ENCODE measurements at regions not wholly inside any gene's neighbourhood (a gene's known extent, or its start where the extent isn't known, plus 50 kb on each side); places are given as distances from the start of the nearest gene placed in this dataset.

DNA sequence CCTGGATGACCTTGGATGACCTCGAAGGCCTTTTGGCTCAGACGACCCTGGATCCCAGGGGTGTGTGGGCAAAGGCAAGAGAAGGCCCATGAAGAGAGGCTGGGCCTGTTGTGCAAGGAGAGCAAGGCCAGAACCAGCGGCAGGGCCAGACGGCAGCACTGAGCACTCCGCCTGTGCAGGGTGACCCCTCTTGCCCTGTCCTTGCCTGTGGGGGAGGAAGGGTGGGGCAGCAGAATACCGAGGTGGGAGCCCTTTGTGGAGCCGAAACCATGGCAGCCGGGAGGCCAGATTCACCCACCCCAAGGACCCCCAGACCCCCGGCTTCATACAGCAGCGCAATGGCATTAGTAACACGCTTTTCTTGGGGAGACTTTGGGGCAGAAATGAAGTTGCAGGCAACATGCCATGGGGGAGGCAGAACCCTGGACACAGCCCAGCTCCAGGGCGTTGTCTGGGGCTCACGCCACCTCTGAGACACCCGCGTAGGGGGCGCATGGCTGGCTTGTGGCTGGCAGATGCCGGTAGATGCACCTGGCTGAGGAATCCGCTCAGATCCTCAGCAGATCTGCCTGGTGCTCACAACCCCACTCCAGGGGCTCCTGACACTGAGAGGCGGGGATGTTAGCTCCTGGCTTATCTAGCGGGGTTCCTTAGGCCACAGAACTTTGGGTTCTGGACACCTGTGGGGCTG lies 114.5 kb downstream of the FAM53A start:
- no peak overlapping the region for H3K4me3 ChIP-seq

DNA sequence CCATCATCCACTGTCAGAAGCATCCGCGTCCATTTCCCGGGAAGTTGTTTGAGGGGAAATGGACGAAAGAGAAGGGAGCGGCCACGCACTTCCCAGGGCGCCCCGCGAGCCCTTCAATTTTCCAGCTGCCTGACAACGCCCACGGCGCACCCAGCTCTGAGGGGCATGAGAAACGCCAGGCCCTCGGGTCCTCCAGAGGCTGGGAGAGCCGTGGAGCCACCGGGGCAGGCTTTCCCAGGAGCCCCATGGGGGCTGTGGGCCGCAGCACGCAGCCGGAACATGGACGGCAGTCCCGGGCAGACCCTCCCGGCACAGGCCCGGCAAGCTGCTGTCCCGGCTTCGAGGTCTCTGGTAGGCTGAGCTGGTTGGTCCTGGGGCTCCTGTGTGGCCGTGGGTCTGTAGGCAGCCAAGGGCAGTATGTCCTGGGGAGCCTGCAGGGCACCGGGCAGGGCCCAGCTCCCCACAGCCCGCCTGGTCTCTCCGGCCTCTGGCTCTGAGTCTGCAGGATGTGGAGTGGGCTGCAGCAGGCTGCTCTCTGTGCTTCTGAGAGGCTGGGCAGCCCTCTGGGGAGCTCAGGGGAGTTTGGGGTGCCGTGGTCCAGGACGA lies 115.2 kb downstream of the FAM53A start:
- no peaks in the 10 kb centered on the region for H3K36me3 ChIP-seq (ENCODE audit: insufficient read depth in 1 of 2, low read depth in 1 of 2)
- no peak overlapping the region for H3K4me3 ChIP-seq
- peaks cover 0 to 42% (median 14%) of the 10 kb centered on the region in 3 donors for H3K27me3 ChIP-seq (ENCODE audit: insufficient read depth in 3 of 3, low read length in 2 of 3)
- intact Hi-C loops (cut with DNase I), result no loop called here
- WGBS, 3 donors, result 56 to 63% (median 62%) methylated on average over 28 to 31 of the region's 31 CpGs
- no peaks in the 10 kb centered on the region for H3K9me3 ChIP-seq
- no peak overlapping the region for H3K27ac ChIP-seq
- ATAC-seq (no peak), DNase-seq (peak; percentile 11 to 38)
- TF ChIP-seq, protein P1, sequence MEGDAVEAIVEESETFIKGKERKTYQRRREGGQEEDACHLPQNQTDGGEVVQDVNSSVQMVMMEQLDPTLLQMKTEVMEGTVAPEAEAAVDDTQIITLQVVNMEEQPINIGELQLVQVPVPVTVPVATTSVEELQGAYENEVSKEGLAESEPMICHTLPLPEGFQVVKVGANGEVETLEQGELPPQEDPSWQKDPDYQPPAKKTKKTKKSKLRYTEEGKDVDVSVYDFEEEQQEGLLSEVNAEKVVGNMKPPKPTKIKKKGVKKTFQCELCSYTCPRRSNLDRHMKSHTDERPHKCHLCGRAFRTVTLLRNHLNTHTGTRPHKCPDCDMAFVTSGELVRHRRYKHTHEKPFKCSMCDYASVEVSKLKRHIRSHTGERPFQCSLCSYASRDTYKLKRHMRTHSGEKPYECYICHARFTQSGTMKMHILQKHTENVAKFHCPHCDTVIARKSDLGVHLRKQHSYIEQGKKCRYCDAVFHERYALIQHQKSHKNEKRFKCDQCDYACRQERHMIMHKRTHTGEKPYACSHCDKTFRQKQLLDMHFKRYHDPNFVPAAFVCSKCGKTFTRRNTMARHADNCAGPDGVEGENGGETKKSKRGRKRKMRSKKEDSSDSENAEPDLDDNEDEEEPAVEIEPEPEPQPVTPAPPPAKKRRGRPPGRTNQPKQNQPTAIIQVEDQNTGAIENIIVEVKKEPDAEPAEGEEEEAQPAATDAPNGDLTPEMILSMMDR (IDR thresholded peaks at IDR 0.05), result no peak
- no peaks in the 10 kb centered on the region for H3K4me1 ChIP-seq

More for the DNA sequence above, 114.5 kb downstream of the FAM53A start:
- TF ChIP-seq, protein P1 (IDR thresholded peaks at IDR 0.05), result no peak
- intact Hi-C loops (cut with DNase I), result no loop called here
- Histone ChIP-seq H3K27me3 (ENCODE audit: insufficient read depth in 3 of 3, low read length in 2 of 3) (peaks cover 0 to 41% (median 13%) of the 10 kb centered on the region in 3 donors), H3K9me3 (no peaks in the 10 kb centered on the region), H3K4me1 (no peaks in the 10 kb centered on the region), H3K36me3 (ENCODE audit: insufficient read depth in 1 of 2, low read depth in 1 of 2) (no peaks in the 10 kb centered on the region), H3K27ac (no peak overlapping the region)
- WGBS, 3 donors, result 73 to 80% (median 75%) methylated on average over 19 to 20 of the region's 20 CpGs
- DNase-seq (peak in 1 of 2 donors; percentile 47), ATAC-seq (no peak)

DNA sequence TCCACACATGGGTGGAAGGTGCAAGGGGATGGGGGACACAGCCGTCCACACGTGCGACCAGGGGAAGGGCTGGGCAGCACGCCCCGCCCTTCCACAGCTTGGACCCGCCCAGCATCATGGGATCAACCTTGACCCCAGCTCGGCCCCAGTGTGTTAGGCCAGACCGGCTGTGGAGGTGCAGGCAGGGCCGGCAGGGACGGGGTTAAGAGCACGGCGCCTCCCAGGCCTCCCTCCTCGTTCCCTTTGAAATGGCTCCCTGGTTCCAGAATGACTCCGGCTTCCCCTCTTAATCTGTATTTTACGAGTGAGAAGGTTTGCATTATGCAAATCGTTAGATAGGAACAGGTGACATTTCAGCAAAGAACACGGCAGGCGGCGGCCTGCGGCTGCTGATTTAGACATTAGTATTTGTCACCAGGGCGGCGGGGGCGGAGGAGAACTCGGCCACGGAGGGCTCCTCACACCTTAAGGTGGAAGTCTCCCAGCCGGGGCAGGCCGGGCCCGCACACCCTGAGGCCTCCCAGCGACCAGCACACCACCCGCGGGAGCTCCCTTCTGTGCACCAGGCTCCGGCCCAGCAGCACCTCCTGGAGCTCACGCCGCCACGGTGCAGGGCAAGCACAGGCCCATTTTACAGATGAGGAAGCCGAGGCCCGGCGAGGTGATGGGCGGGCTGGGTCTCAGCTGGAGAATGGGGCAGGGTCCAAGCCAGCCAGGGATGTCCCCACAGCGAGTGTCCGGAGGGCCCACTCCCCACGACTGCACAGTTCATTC lies 116.1 kb downstream of the FAM53A start:
- TF ChIP-seq, protein P1 (IDR thresholded peaks at IDR 0.05), result no peak
- Histone ChIP-seq H3K36me3 (ENCODE audit: insufficient read depth in 1 of 2, low read depth in 1 of 2) (no peaks in the 10 kb centered on the region), H3K27ac (no peak overlapping the region), H3K4me1 (no peaks in the 10 kb centered on the region), H3K4me3 (no peak overlapping the region), H3K9me3 (no peaks in the 10 kb centered on the region), H3K27me3 (ENCODE audit: insufficient read depth in 3 of 3, low read length in 2 of 3) (peaks cover 0 to 52% (median 21%) of the 10 kb centered on the region in 3 donors)
- no peak for ATAC-seq
- WGBS, 3 donors, result 45 to 49% (median 46%) methylated on average over 37 to 42 of the region's 42 CpGs
- intact Hi-C loops (cut with DNase I), result no loop called here
- peak; percentile 14 to 42 for DNase-seq

DNA sequence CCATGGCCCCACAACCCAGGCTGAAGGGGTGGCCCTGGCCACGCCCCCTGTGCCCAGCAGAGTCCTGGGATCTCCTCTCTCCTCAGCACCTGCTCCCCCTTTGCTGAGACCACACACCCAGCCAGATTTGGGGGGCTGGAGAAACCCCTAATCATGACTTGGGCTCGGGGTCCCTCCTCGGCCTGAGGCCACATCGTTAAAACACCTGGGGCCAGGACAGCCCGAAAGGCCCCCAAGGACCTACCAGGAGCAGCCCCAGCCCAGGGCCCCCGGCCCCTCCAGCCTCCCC lies 116.7 kb downstream of the FAM53A start:
- H3K27me3 ChIP-seq (ENCODE audit: insufficient read depth in 3 of 3, low read length in 2 of 3), result peaks cover 0 to 57% (median 25%) of the 10 kb centered on the region in 3 donors
- intact Hi-C loops (cut with DNase I), result no loop called here
- TF ChIP-seq, protein P1 (IDR thresholded peaks at IDR 0.05), result no peak
- no peaks in the 10 kb centered on the region for H3K36me3 ChIP-seq (ENCODE audit: insufficient read depth in 1 of 2, low read depth in 1 of 2)
- no peak overlapping the region for H3K27ac ChIP-seq
- ATAC-seq (no peak), DNase-seq (peak; percentile 7 to 35)
- WGBS, 3 donors, result 68 to 78% (median 72%) methylated on average over 5 to 6 of the region's 6 CpGs
- no peaks in the 10 kb centered on the region for H3K4me1 ChIP-seq
- no peak overlapping the region for H3K4me3 ChIP-seq
- no peaks in the 10 kb centered on the region for H3K9me3 ChIP-seq
